ENCODE measurements at regions not wholly inside any gene's neighbourhood (a gene's known extent, or its start where the extent isn't known, plus 50 kb on each side); places are given as distances from the start of the nearest gene placed in this dataset.

- POLR2A ChIA-PET = no interaction called here
- no peaks in the 10 kb centered on the region for H3K4me1 ChIP-seq (ENCODE audit: control insufficient read depth in 1 of 2, insufficient read depth in 2 of 2, low read length in 2 of 2)
- no peak overlapping the region for H3K4me2 ChIP-seq (ENCODE audit: low read length)
- no peak overlapping the region for H2AFZ ChIP-seq (ENCODE audit: low read depth, low read length, poor library complexity, severe bottlenecking)
- no peak overlapping the region for H3K27ac ChIP-seq (ENCODE audit: low read depth, low read length)
- no peaks in the 10 kb centered on the region for H3K9me2 ChIP-seq (ENCODE audit: insufficient read depth)
- ATAC-seq (no peak), DNase-seq (ENCODE audit: low read depth, low spot score) (no peak)
- no peaks in the 10 kb centered on the region for H3K36me3 ChIP-seq (ENCODE audit: control insufficient read depth in 1 of 2, insufficient read depth in 2 of 2, low read length in 2 of 2)
- H3K79me2 ChIP-seq (ENCODE audit: insufficient read depth, low read length) = no peaks in the 10 kb centered on the region
- H3K4me3 ChIP-seq (replicated peaks in 1 of 2; ENCODE audit: low read depth in 1 of 2, low read length in 2 of 2) = no peak overlapping the region
- peaks cover 10% of the 10 kb centered on the region; the same call in 1 of the 2 replicates for H3K27me3 ChIP-seq (ENCODE audit: insufficient read depth, low read length)
- no TSS peak for BruUV-seq (replicated peaks)
- CTCF ChIA-PET = no interaction called here
- TF ChIP-seq, protein P1, sequence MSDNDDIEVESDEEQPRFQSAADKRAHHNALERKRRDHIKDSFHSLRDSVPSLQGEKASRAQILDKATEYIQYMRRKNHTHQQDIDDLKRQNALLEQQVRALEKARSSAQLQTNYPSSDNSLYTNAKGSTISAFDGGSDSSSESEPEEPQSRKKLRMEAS (IDR thresholded peaks at IDR 0.05) = no peak
- no peak for TF ChIP-seq POLR2A (IDR thresholded peaks at IDR 0.05; ENCODE audit: borderline replicate concordance, extremely low read depth, insufficient read depth, insufficient read length)
- no peak for TF ChIP-seq JUND (IDR thresholded peaks at IDR 0.05)
- TF ChIP-seq POLR2AphosphoS5 (IDR thresholded peaks at IDR 0.05; ENCODE audit: low read depth, low read length) = no peak
- no peak for TF ChIP-seq SRF (IDR thresholded peaks at IDR 0.05; ENCODE audit: low read depth)
- TF ChIP-seq ZFX (IDR thresholded peaks at IDR 0.05) = no peak
- TF ChIP-seq EZH2phosphoT487 (IDR thresholded peaks at IDR 0.05; ENCODE audit: borderline replicate concordance) = no peak
- TF ChIP-seq, protein P2, sequence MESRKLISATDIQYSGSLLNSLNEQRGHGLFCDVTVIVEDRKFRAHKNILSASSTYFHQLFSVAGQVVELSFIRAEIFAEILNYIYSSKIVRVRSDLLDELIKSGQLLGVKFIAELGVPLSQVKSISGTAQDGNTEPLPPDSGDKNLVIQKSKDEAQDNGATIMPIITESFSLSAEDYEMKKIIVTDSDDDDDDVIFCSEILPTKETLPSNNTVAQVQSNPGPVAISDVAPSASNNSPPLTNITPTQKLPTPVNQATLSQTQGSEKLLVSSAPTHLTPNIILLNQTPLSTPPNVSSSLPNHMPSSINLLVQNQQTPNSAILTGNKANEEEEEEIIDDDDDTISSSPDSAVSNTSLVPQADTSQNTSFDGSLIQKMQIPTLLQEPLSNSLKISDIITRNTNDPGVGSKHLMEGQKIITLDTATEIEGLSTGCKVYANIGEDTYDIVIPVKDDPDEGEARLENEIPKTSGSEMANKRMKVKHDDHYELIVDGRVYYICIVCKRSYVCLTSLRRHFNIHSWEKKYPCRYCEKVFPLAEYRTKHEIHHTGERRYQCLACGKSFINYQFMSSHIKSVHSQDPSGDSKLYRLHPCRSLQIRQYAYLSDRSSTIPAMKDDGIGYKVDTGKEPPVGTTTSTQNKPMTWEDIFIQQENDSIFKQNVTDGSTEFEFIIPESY (IDR thresholded peaks at IDR 0.05; ENCODE audit: extremely low read depth, insufficient replicate concordance, low read length) = no peak
- TF ChIP-seq EZH2 (IDR thresholded peaks at IDR 0.05) = no peak
- TF ChIP-seq ELF1 (IDR thresholded peaks at IDR 0.05; ENCODE audit: borderline replicate concordance, low read depth) = no peak
- no peak for TF ChIP-seq RAD21 (IDR thresholded peaks at IDR 0.05; ENCODE audit: low read depth)
- TF ChIP-seq CEBPB (IDR thresholded peaks at IDR 0.05; ENCODE audit: low read depth) = no peak
- no peak for TF ChIP-seq SIN3A (IDR thresholded peaks at IDR 0.05; ENCODE audit: low read depth)
- TF ChIP-seq TCF7L2 (IDR thresholded peaks at IDR 0.05; ENCODE audit: borderline replicate concordance, extremely low read depth, insufficient read depth, insufficient read length) = no peak
- no peak for TF ChIP-seq CBX3 (IDR thresholded peaks at IDR 0.05; ENCODE audit: low read depth)
- TF ChIP-seq SP1 (IDR thresholded peaks at IDR 0.05; ENCODE audit: low read depth) = no peak
- no peak overlapping the region for H3K9ac ChIP-seq (ENCODE audit: low read length)
- no peaks in the 10 kb centered on the region; a peak in 1 of 4 replicates for H3K9me3 ChIP-seq (ENCODE audit: control insufficient read depth in 1 of 2, insufficient read depth in 1 of 2, low read depth in 1 of 2, low read length in 2 of 2)
- RAD21 ChIA-PET (ENCODE audit: low non-redundant PET in 1 of 2, low total read pairs in 2 of 2, uncharacterized antibody in 2 of 2, unreplicated experiment in 2 of 2) = no interaction called here
- no peaks in the 10 kb centered on the region for H4K20me1 ChIP-seq (ENCODE audit: insufficient read depth)
- intact Hi-C loops (cut with micrococcal nuclease) = no loop called here
These were observed 1198.7 kb downstream of the BRD1 start for GRCh38 chr22:48628891-48629543.
